GM12801 (cell line): ENCODE measurements at regions not wholly inside any gene's neighbourhood (a gene's known extent, or its start where the extent isn't known, plus 50 kb on each side); places are given as distances from the start of the nearest gene placed in this dataset.

Experiments used
- CTCF ChIP-seq: IDR thresholded peaks from one replicate; pipeline ENCODE4 v1.5.1; 2011; ENCODE audit warnings: control low read depth; ENCODE audit not compliant: insufficient read length; ENCODE audit errors: extremely low read depth

- TF ChIP-seq CTCF, result no peak
Observed at GRCh38 chr6:87919001-87919400, 128.6 kb upstream of the SPACA1 start.

- TF ChIP-seq CTCF, result no peak
Observed at GRCh38 chr6:87918461-87918941, 129.1 kb upstream of the SPACA1 start.

- TF ChIP-seq CTCF, result no peak
Observed at GRCh38 chr6:87917886-87918285, 129.8 kb upstream of the SPACA1 start.

- TF ChIP-seq CTCF, result no peak
Observed at GRCh38 chr6:87916446-87916845, 131.2 kb upstream of the SPACA1 start.

- TF ChIP-seq CTCF, result no peak
Observed at GRCh38 chr6:87914637-87915395, 132.8 kb upstream of the SPACA1 start.

GRCh38 chr6:87913974-87914373 lies 133.7 kb upstream of the SPACA1 start:
- TF ChIP-seq CTCF, result no peak

GRCh38 chr6:87912102-87912501 lies 135.5 kb upstream of the SPACA1 start:
- no peak for TF ChIP-seq CTCF

GRCh38 chr6:87909849-87910248 lies 137.8 kb upstream of the SPACA1 start:
- TF ChIP-seq CTCF, result no peak
